ENCODE measurements at regions not wholly inside any gene's neighbourhood (a gene's known extent, or its start where the extent isn't known, plus 50 kb on each side); places are given as distances from the start of the nearest gene placed in this dataset.
"Not testable (repeated sequence)": the region's sequence is repeated elsewhere in the genome, so short reads cannot be mapped to it uniquely, and the experiment has no call there.

DNA sequence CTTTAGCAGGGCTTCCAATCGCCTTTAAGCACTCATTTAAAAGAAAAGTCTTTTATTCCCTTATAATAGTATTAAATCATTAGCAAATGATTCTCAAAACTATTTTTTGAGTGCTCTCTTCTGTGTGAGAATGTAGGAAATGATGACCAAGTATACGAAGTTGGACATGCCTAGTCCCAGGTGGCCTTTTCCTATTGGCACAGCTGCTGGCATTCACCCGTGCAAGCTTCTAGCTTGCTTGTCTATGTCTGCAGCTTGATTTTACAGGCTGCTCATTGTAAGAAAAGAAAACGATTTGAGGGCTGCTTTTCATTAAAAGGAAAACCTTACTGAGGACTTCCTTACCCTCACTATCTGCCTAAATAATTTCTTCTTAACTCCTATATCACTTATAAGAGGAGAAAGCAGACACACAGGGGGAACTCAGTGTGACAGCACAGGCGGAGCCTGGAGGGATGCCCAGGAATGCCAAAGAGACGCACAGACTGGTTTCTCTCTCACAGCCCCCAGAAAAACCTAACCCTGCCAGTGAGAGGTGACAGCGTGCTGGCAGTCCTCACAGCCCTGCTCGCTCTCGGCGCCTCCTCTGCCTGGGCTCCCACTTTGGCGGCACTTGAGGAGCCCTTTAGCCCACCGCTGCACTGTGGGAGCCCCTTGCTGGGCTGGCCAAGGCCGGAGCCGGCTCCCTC lies 102.7 kb upstream of the ETV6 start:
- 39 to 51% methylated on average over 11 to 14 of the region's 14 CpGs for WGBS, 2 donors
- H3K4me1 ChIP-seq (ENCODE audit: control insufficient read depth in 2 of 2, insufficient read depth in 2 of 2, low read length in 1 of 2); H3K36me3 ChIP-seq (ENCODE audit: control insufficient read depth in 2 of 2, insufficient read depth in 2 of 2, low read length in 1 of 2); H3K27me3 ChIP-seq (ENCODE audit: control insufficient read depth in 1 of 2, insufficient read depth in 2 of 2, low read length in 2 of 2); H3K9me3 ChIP-seq (ENCODE audit: control insufficient read depth in 2 of 2, insufficient read depth in 1 of 2, low read depth in 1 of 2, low read length in 1 of 2); H3K4me3 ChIP-seq (ENCODE audit: low read depth in 1 of 2, low read length in 2 of 2); H3K27ac ChIP-seq (ENCODE audit: low read depth in 2 of 2, low read length in 1 of 2): not testable (repeated sequence)

GRCh38 chr12:11547271-11547646 lies 102.2 kb upstream of the ETV6 start:
- whole genome bisulfite sequencing, 2 donors: 93% methylated on average over 24 to 31 of the region's 31 CpGs
- H3K4me1 ChIP-seq (ENCODE audit: control insufficient read depth in 2 of 2, insufficient read depth in 2 of 2, low read length in 1 of 2); H3K4me3 ChIP-seq (ENCODE audit: low read depth in 1 of 2, low read length in 2 of 2); H3K36me3 ChIP-seq (ENCODE audit: control insufficient read depth in 2 of 2, insufficient read depth in 2 of 2, low read length in 1 of 2); H3K9me3 ChIP-seq (ENCODE audit: control insufficient read depth in 2 of 2, insufficient read depth in 1 of 2, low read depth in 1 of 2, low read length in 1 of 2); H3K27me3 ChIP-seq (ENCODE audit: control insufficient read depth in 1 of 2, insufficient read depth in 2 of 2, low read length in 2 of 2); H3K27ac ChIP-seq (ENCODE audit: low read depth in 2 of 2, low read length in 1 of 2): not testable (repeated sequence)

- Histone ChIP-seq H3K27ac (ENCODE audit: low read depth in 2 of 2, low read length in 1 of 2) (no peak overlapping the region), H3K4me3 (ENCODE audit: low read depth in 1 of 2, low read length in 2 of 2) (no peak overlapping the region), H3K4me1 (ENCODE audit: control insufficient read depth in 2 of 2, insufficient read depth in 2 of 2, low read length in 1 of 2) (peaks cover 0 to 3% of the 10 kb centered on the region in 2 donors), H3K27me3 (ENCODE audit: control insufficient read depth in 1 of 2, insufficient read depth in 2 of 2, low read length in 2 of 2) (no peaks in the 10 kb centered on the region), H3K36me3 (ENCODE audit: control insufficient read depth in 2 of 2, insufficient read depth in 2 of 2, low read length in 1 of 2) (no peaks in the 10 kb centered on the region), H3K9me3 (ENCODE audit: control insufficient read depth in 2 of 2, insufficient read depth in 1 of 2, low read depth in 1 of 2, low read length in 1 of 2) (no peaks in the 10 kb centered on the region)
- 80 to 87% methylated on average over 3 of the region's 3 CpGs for WGBS, 2 donors
Measured at GRCh38 chr12:11549119-11549518, 100.4 kb upstream of the ETV6 start.

DNA sequence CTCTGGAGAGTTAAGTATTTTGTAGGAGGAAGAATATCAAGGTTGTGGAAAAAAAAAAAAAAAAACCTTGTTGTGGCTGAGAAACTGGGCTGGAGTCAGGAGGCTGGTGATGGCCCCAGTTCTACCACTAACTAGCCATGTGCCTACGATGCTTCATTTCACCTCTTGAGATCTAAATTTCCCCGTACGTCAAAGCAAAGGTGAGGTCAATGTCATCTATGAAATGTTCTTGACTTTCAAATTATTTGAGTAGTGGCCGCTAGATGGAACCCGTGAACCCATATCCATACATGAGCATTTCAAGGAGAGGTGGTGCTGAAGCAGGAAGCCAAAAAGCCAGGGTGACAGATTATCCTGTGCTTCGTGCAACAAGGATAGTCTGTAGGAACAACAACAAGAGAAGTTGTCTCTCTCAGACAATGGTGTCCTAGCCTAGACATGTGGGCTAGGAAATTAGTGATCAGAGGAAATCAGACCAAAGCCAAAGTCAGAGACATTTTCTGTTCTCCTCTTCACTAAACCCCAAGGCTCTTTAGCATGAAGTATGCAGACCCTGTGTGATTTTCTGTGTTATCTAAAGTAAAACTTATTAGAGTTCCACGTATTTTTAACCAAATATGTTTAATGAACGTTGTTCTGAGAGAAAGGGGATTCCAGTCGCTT lies 95.5 kb upstream of the ETV6 start:
- H3K36me3 ChIP-seq (ENCODE audit: control insufficient read depth in 2 of 2, insufficient read depth in 2 of 2, low read length in 1 of 2): no peaks in the 10 kb centered on the region
- peaks cover 0 to 2% of the 10 kb centered on the region in 2 donors for H3K4me1 ChIP-seq (ENCODE audit: control insufficient read depth in 2 of 2, insufficient read depth in 2 of 2, low read length in 1 of 2)
- 16 to 18% methylated on average over 9 of the region's 9 CpGs for WGBS, 2 donors
- H3K27me3 ChIP-seq (ENCODE audit: control insufficient read depth in 1 of 2, insufficient read depth in 2 of 2, low read length in 2 of 2): no peaks in the 10 kb centered on the region
- no peaks in the 10 kb centered on the region for H3K9me3 ChIP-seq (ENCODE audit: control insufficient read depth in 2 of 2, insufficient read depth in 1 of 2, low read depth in 1 of 2, low read length in 1 of 2)
- H3K27ac ChIP-seq (ENCODE audit: low read depth in 2 of 2, low read length in 1 of 2): no peak overlapping the region
- no peak overlapping the region for H3K4me3 ChIP-seq (ENCODE audit: low read depth in 1 of 2, low read length in 2 of 2)

GRCh38 chr12:11555195-11555594 lies 94.3 kb upstream of the ETV6 start:
- no peak overlapping the region for H3K4me3 ChIP-seq (ENCODE audit: low read depth in 1 of 2, low read length in 2 of 2)
- H3K27me3 ChIP-seq (ENCODE audit: control insufficient read depth in 1 of 2, insufficient read depth in 2 of 2, low read length in 2 of 2): no peaks in the 10 kb centered on the region
- H3K9me3 ChIP-seq (ENCODE audit: control insufficient read depth in 2 of 2, insufficient read depth in 1 of 2, low read depth in 1 of 2, low read length in 1 of 2): no peaks in the 10 kb centered on the region
- WGBS, 2 donors: 91 to 92% methylated on average over 7 of the region's 7 CpGs
- H3K27ac ChIP-seq (ENCODE audit: low read depth in 2 of 2, low read length in 1 of 2): no peak overlapping the region
- H3K4me1 ChIP-seq (ENCODE audit: control insufficient read depth in 2 of 2, insufficient read depth in 2 of 2, low read length in 1 of 2): peaks cover 0 to 2% of the 10 kb centered on the region in 2 donors
- no peaks in the 10 kb centered on the region for H3K36me3 ChIP-seq (ENCODE audit: control insufficient read depth in 2 of 2, insufficient read depth in 2 of 2, low read length in 1 of 2)

- Histone ChIP-seq H3K4me1 (ENCODE audit: control insufficient read depth in 2 of 2, insufficient read depth in 2 of 2, low read length in 1 of 2) (peaks cover 0 to 2% of the 10 kb centered on the region in 2 donors), H3K36me3 (ENCODE audit: control insufficient read depth in 2 of 2, insufficient read depth in 2 of 2, low read length in 1 of 2) (no peaks in the 10 kb centered on the region), H3K9me3 (ENCODE audit: control insufficient read depth in 2 of 2, insufficient read depth in 1 of 2, low read depth in 1 of 2, low read length in 1 of 2) (no peaks in the 10 kb centered on the region), H3K27me3 (ENCODE audit: control insufficient read depth in 1 of 2, insufficient read depth in 2 of 2, low read length in 2 of 2) (no peaks in the 10 kb centered on the region), H3K27ac (ENCODE audit: low read depth in 2 of 2, low read length in 1 of 2) (peak overlapping the region; percentile 68 to 73), H3K4me3 (ENCODE audit: low read depth in 1 of 2, low read length in 2 of 2) (peak overlapping the region; percentile 9 to 34)
- WGBS, 2 donors: 28 to 31% methylated on average over 11 of the region's 11 CpGs
Measured at GRCh38 chr12:11555743-11556625, 93.5 kb upstream of the ETV6 start.

DNA sequence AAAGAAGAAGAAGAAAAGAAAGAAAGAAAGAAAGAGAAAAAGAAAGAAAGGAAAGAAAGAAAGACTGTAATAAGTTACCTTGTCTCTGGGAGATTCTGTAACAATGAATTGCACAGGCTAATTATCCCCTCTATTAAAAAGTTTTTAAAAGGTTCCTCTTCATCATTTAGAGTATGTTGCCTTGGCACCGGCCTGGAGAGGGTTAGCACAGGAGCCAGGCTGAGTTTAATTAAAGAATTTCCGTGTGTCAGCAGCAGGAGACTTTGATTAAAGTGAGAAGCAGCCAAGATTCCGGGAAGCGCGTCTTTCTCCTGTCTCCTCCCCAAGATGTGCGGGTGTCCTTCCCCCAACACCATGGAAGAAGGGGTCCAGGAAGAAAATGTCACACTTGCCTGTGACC lies 92.8 kb upstream of the ETV6 start:
- H3K9me3 ChIP-seq (ENCODE audit: control insufficient read depth in 2 of 2, insufficient read depth in 1 of 2, low read depth in 1 of 2, low read length in 1 of 2): no peaks in the 10 kb centered on the region
- H3K27me3 ChIP-seq (ENCODE audit: control insufficient read depth in 1 of 2, insufficient read depth in 2 of 2, low read length in 2 of 2): no peaks in the 10 kb centered on the region
- no peak overlapping the region for H3K27ac ChIP-seq (ENCODE audit: low read depth in 2 of 2, low read length in 1 of 2)
- no peaks in the 10 kb centered on the region for H3K36me3 ChIP-seq (ENCODE audit: control insufficient read depth in 2 of 2, insufficient read depth in 2 of 2, low read length in 1 of 2)
- 21 to 34% methylated on average over 6 of the region's 6 CpGs for WGBS, 2 donors
- H3K4me3 ChIP-seq (ENCODE audit: low read depth in 1 of 2, low read length in 2 of 2): no peak overlapping the region
- peaks cover 0 to 2% of the 10 kb centered on the region in 2 donors for H3K4me1 ChIP-seq (ENCODE audit: control insufficient read depth in 2 of 2, insufficient read depth in 2 of 2, low read length in 1 of 2)

DNA sequence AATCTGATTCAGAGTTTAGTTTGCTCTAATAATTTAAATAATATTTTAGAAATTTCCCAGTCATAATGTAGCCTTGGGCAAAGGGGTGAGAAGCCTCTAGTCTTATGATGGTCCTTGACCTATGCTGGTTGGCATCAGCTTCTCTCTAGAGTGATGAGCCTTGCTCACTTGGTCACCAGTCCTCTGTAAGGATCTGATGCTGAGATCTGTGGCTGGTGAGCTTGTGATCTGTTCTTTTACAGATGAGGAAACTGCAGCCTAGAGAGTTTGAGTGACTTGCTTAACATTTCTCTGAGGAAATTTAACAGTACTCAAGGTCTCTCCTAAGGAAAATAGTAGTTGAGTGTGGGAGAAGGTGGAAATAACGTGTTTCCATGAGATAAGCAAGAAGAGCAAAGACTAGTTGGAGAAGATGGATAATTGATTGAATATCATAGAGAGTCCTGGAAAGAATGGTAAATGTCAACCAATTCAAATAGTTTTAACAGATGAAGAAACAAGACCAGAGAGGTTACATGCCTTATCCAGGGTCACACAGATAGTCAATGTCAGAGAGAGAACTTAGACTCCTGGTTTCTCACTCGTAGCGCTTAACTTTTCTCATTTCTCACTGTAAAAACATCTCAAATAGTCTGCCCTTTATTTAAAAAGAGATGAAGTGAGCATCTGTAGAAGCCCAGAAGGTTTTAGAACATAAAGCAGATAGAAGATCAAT lies 89.7 kb upstream of the ETV6 start:
- Histone ChIP-seq H3K4me1 (ENCODE audit: control insufficient read depth in 2 of 2, insufficient read depth in 2 of 2, low read length in 1 of 2) (peaks cover 0 to 2% of the 10 kb centered on the region in 2 donors), H3K36me3 (ENCODE audit: control insufficient read depth in 2 of 2, insufficient read depth in 2 of 2, low read length in 1 of 2) (no peaks in the 10 kb centered on the region), H3K4me3 (ENCODE audit: low read depth in 1 of 2, low read length in 2 of 2) (no peak overlapping the region), H3K27me3 (ENCODE audit: control insufficient read depth in 1 of 2, insufficient read depth in 2 of 2, low read length in 2 of 2) (no peaks in the 10 kb centered on the region), H3K9me3 (ENCODE audit: control insufficient read depth in 2 of 2, insufficient read depth in 1 of 2, low read depth in 1 of 2, low read length in 1 of 2) (no peaks in the 10 kb centered on the region), H3K27ac (ENCODE audit: low read depth in 2 of 2, low read length in 1 of 2) (no peak overlapping the region)
- WGBS, 2 donors: 91 to 96% methylated on average over 3 of the region's 3 CpGs

GRCh38 chr12:11561411-11561810 lies 88.1 kb upstream of the ETV6 start:
- Histone ChIP-seq H3K9me3 (ENCODE audit: control insufficient read depth in 2 of 2, insufficient read depth in 1 of 2, low read depth in 1 of 2, low read length in 1 of 2) (no peaks in the 10 kb centered on the region), H3K36me3 (ENCODE audit: control insufficient read depth in 2 of 2, insufficient read depth in 2 of 2, low read length in 1 of 2) (no peaks in the 10 kb centered on the region), H3K27ac (ENCODE audit: low read depth in 2 of 2, low read length in 1 of 2) (no peak overlapping the region), H3K27me3 (ENCODE audit: control insufficient read depth in 1 of 2, insufficient read depth in 2 of 2, low read length in 2 of 2) (no peaks in the 10 kb centered on the region), H3K4me3 (ENCODE audit: low read depth in 1 of 2, low read length in 2 of 2) (no peak overlapping the region), H3K4me1 (ENCODE audit: control insufficient read depth in 2 of 2, insufficient read depth in 2 of 2, low read length in 1 of 2) (no peaks in the 10 kb centered on the region)

Measured in esophagus (tissue), 2 donors.